Mesenchymal stem cell (in vitro differentiated cells and primary cell): ENCODE measurements at regions not wholly inside any gene's neighbourhood (a gene's known extent, or its start where the extent isn't known, plus 50 kb on each side); places are given as distances from the start of the nearest gene placed in this dataset.

Source experiments
- DNase-seq: peaks from one replicate; pipeline ENCODE4 v3.0.0-alpha.2; 2013
- H2AFZ ChIP-seq: one replicate; pipeline ENCODE4 v1.6.1; 2013; ENCODE audit warnings: low read depth, mild to moderate bottlenecking, control low read depth, inconsistent platforms, low read length, moderate library complexity
- H2AK5ac ChIP-seq: 2 replicates; pipeline ENCODE4 v1.6.1; 2013; ENCODE audit warnings: low read length, moderate library complexity, mild to moderate bottlenecking, inconsistent platforms; ENCODE audit not compliant: severe bottlenecking
- H2BK120ac ChIP-seq: one replicate; pipeline ENCODE4 v1.6.1; 2013; ENCODE audit warnings: low read depth, mild to moderate bottlenecking, inconsistent platforms, low read length, moderate library complexity
- H2BK12ac ChIP-seq, 2 experiments: one replicate each; pipeline ENCODE4 v1.6.1; 2013; ENCODE audit warnings: inconsistent platforms in 2 of 2, low read length in 2 of 2, mild to moderate bottlenecking in 2 of 2, moderate library complexity in 2 of 2, control low read depth in 1 of 2
- H2BK15ac ChIP-seq: one replicate; pipeline ENCODE4 v1.6.1; 2013; ENCODE audit warnings: mild to moderate bottlenecking, low read depth, inconsistent platforms; ENCODE audit not compliant: poor library complexity, severe bottlenecking
- H2BK5ac ChIP-seq: 2 replicates; pipeline ENCODE4 v1.6.1; 2013; ENCODE audit warnings: low read depth, mild to moderate bottlenecking, low read length, control low read depth, inconsistent platforms; ENCODE audit not compliant: poor library complexity, severe bottlenecking
- H3K14ac ChIP-seq, 2 experiments: one replicate each; pipeline ENCODE4 v1.6.1; 2013; ENCODE audit warnings: inconsistent platforms in 2 of 2, low read length in 2 of 2, control low read depth in 1 of 2, mild to moderate bottlenecking in 1 of 2, moderate library complexity in 1 of 2
- H3K18ac ChIP-seq, 2 experiments: one replicate each; pipeline ENCODE4 v1.6.1; 2013; ENCODE audit warnings: inconsistent platforms in 2 of 2, low read length in 2 of 2, control low read depth in 1 of 2, low read depth in 1 of 2, mild to moderate bottlenecking in 1 of 2
- H3K23ac ChIP-seq, 2 experiments: one replicate each; pipeline ENCODE4 v1.6.1; 2013; ENCODE audit warnings: inconsistent platforms in 2 of 2, low read length in 2 of 2, mild to moderate bottlenecking in 2 of 2, moderate library complexity in 2 of 2, control low read depth in 1 of 2
- H3K27ac ChIP-seq: 2 replicates; pipeline ENCODE4 v1.5.1; 2013; ENCODE audit warnings: mild to moderate bottlenecking, moderate library complexity, low read length, control low read depth, inconsistent platforms; ENCODE audit not compliant: poor library complexity, severe bottlenecking
- H3K27me3 ChIP-seq, 2 experiments: 2 replicates each; pipeline versions ENCODE4 v1.6.1 to v1.7.0; 2013; ENCODE audit warnings: low read length in 2 of 2, mild to moderate bottlenecking in 2 of 2, moderate library complexity in 2 of 2, control low read depth in 1 of 2, inconsistent platforms in 1 of 2; ENCODE audit not compliant: control insufficient read depth in 1 of 2, insufficient read depth in 1 of 2
- H3K36me3 ChIP-seq, 2 experiments: 2 replicates each; pipeline versions ENCODE4 v1.6.1 to v1.7.0; 2013; ENCODE audit warnings: low read length in 2 of 2, control low read depth in 1 of 2, inconsistent platforms in 1 of 2, low read depth in 1 of 2, mild to moderate bottlenecking in 1 of 2; ENCODE audit not compliant: insufficient read depth in 2 of 2, control insufficient read depth in 1 of 2
- H3K4ac ChIP-seq, 2 experiments: one replicate each; pipeline ENCODE4 v1.6.1; 2013; ENCODE audit warnings: inconsistent platforms in 2 of 2, low read length in 2 of 2, mild to moderate bottlenecking in 2 of 2, moderate library complexity in 2 of 2, control low read depth in 1 of 2, low read depth in 1 of 2
- H3K4me1 ChIP-seq: 2 replicates; pipeline ENCODE4 v1.6.1; 2013; ENCODE audit warnings: low read depth, low read length, control low read depth; ENCODE audit not compliant: control insufficient read depth, insufficient read depth
- H3K4me2 ChIP-seq: 2 replicates; pipeline ENCODE4 v1.6.1; 2013; ENCODE audit warnings: low read length, mild to moderate bottlenecking, inconsistent platforms; ENCODE audit not compliant: poor library complexity, severe bottlenecking
- H3K4me3 ChIP-seq, 2 experiments: 2 replicates each; pipeline versions ENCODE4 v1.5.1 to v1.7.0; 2013; ENCODE audit warnings: low read length in 2 of 2, mild to moderate bottlenecking in 2 of 2, control low read depth in 1 of 2, low read depth in 1 of 2; ENCODE audit not compliant: insufficient read depth in 1 of 2
- H3K79me1 ChIP-seq: replicated peaks from 2 replicates; pipeline ENCODE4 v1.6.1; 2013; ENCODE audit warnings: mild to moderate bottlenecking, control low read depth, low read length, inconsistent platforms; ENCODE audit not compliant: poor library complexity, severe bottlenecking
- H3K9ac ChIP-seq: 2 replicates; pipeline ENCODE4 v1.7.0; 2013; ENCODE audit warnings: mild to moderate bottlenecking, low read length, moderate library complexity
- H3K9me3 ChIP-seq: 2 replicates; pipeline ENCODE4 v1.7.0; 2013; ENCODE audit warnings: mild to moderate bottlenecking, low read length; ENCODE audit not compliant: control insufficient read depth
- H4K8ac ChIP-seq: one replicate; pipeline ENCODE4 v1.6.1; 2013; ENCODE audit warnings: inconsistent platforms, mild to moderate bottlenecking, low read length, moderate library complexity
- H4K91ac ChIP-seq: one replicate; pipeline ENCODE4 v1.6.1; 2013; ENCODE audit warnings: mild to moderate bottlenecking, low read length, inconsistent platforms
- WGBS: methylation state at CpG from one replicate; pipeline ENCODE4 v1.1.7; 2013; ENCODE audit warnings: mixed read lengths; 5-methylcytosine and 5-hydroxymethylcytosine counted together

DNA sequence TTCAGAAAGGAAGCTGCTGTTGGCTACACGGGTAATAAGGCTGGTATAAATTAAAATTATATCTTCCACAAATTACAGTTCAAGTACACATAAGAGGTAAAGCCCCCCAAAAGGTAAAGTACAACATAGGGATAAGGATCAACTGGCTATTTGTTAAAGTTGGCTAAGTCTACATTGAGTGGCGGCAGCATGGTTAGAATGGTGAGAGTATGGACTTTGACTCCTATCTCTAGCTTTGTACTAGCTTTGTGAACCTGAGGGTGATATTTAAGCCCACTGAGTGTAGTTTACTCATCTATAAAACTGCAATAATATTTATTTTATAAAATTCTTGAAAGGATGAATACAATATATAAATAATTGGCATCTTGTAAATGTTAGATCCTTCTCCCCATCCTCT, 542.8 kb downstream of the DSC3 start:
- no peaks in the 10 kb centered on the region for H3K27me3 ChIP-seq
- H2AFZ ChIP-seq = no peak overlapping the region
- no peak overlapping the region for H3K4me3 ChIP-seq
- no peak overlapping the region for H3K18ac ChIP-seq
- no peaks in the 10 kb centered on the region for H3K9me3 ChIP-seq
- H3K36me3 ChIP-seq = no peaks in the 10 kb centered on the region
- H4K91ac ChIP-seq = no peak overlapping the region
- H2BK15ac ChIP-seq = no peak overlapping the region
- no peak overlapping the region for H2BK5ac ChIP-seq
- WGBS = 100% methylated on average over 1 of the region's 2 CpGs
- H3K14ac ChIP-seq = no peak overlapping the region
- no peak overlapping the region for H3K4me2 ChIP-seq
- no peak overlapping the region for H2BK120ac ChIP-seq
- H3K9ac ChIP-seq = no peak overlapping the region
- no peak overlapping the region for H3K23ac ChIP-seq
- no peak overlapping the region for H3K4ac ChIP-seq
- no peak overlapping the region for H2BK12ac ChIP-seq
- H2AK5ac ChIP-seq = no peak overlapping the region
- H3K4me1 ChIP-seq = no peaks in the 10 kb centered on the region
- no peak overlapping the region for H4K8ac ChIP-seq
- no peak overlapping the region for H3K27ac ChIP-seq
- no peaks in the 10 kb centered on the region for H3K79me1 ChIP-seq
- no peak for DNase-seq

GRCh38 chr18:30492552-30493129, 549.9 kb downstream of the DSC3 start:
- H3K4me1 ChIP-seq = no peaks in the 10 kb centered on the region
- no peak overlapping the region for H3K18ac ChIP-seq

GRCh38 chr18:30491815-30492551, 550.6 kb downstream of the DSC3 start:
- H4K91ac ChIP-seq = no peak overlapping the region
- H3K4me3 ChIP-seq = no peak overlapping the region
- H3K14ac ChIP-seq = no peak overlapping the region
- no peaks in the 10 kb centered on the region for H3K27me3 ChIP-seq
- no peak overlapping the region for H2BK12ac ChIP-seq
- H2AK5ac ChIP-seq = no peak overlapping the region
- H2BK15ac ChIP-seq = no peak overlapping the region
- no peak overlapping the region for H2BK5ac ChIP-seq
- DNase-seq = peak; percentile 4
- H3K23ac ChIP-seq = no peak overlapping the region
- H3K79me1 ChIP-seq = no peaks in the 10 kb centered on the region
- no peak overlapping the region for H4K8ac ChIP-seq
- no peak overlapping the region for H3K27ac ChIP-seq
- WGBS = 94% methylated on average over 3 of the region's 3 CpGs
- H3K36me3 ChIP-seq = no peaks in the 10 kb centered on the region
- no peak overlapping the region for H2BK120ac ChIP-seq
- H3K4me2 ChIP-seq = no peak overlapping the region
- H3K9me3 ChIP-seq = no peaks in the 10 kb centered on the region
- H3K4ac ChIP-seq = no peak overlapping the region
- no peaks in the 10 kb centered on the region for H3K4me1 ChIP-seq
- no peak overlapping the region for H3K9ac ChIP-seq
- H3K18ac ChIP-seq = no peak overlapping the region
- H2AFZ ChIP-seq = no peak overlapping the region

More at GRCh38 chr18:30492552-30493129, 549.9 kb downstream of the DSC3 start:
- Histone ChIP-seq H3K79me1 (no peaks in the 10 kb centered on the region), H2BK5ac (no peak overlapping the region), H3K27me3 (no peaks in the 10 kb centered on the region), H2AFZ (no peak overlapping the region), H3K4ac (no peak overlapping the region), H3K4me2 (no peak overlapping the region), H3K4me3 (no peak overlapping the region), H3K27ac (no peak overlapping the region), H2BK12ac (no peak overlapping the region), H3K23ac (no peak overlapping the region), H3K36me3 (no peaks in the 10 kb centered on the region), H3K9me3 (no peaks in the 10 kb centered on the region), H3K14ac (no peak overlapping the region), H4K91ac (no peak overlapping the region), H2BK120ac (no peak overlapping the region), H3K9ac (no peak overlapping the region), H2AK5ac (no peak overlapping the region), H2BK15ac (no peak overlapping the region), H4K8ac (no peak overlapping the region)
- WGBS = 97% methylated on average over 4 of the region's 4 CpGs
- DNase-seq = no peak

GRCh38 chr18:30489890-30490643, 552.5 kb downstream of the DSC3 start:
- no peak overlapping the region for H3K23ac ChIP-seq
- H3K27me3 ChIP-seq = no peaks in the 10 kb centered on the region
- no peaks in the 10 kb centered on the region for H3K4me1 ChIP-seq
- DNase-seq = no peak
- no peak overlapping the region for H3K14ac ChIP-seq
- no peak overlapping the region for H4K8ac ChIP-seq
- no peak overlapping the region for H2AFZ ChIP-seq
- H2BK120ac ChIP-seq = no peak overlapping the region
- H3K18ac ChIP-seq = no peak overlapping the region
- no peak overlapping the region for H3K4me2 ChIP-seq
- H2BK12ac ChIP-seq = no peak overlapping the region
- H3K4ac ChIP-seq = no peak overlapping the region
- 95% methylated on average over 2 of the region's 2 CpGs for WGBS
- no peak overlapping the region for H2BK15ac ChIP-seq
- no peaks in the 10 kb centered on the region for H3K79me1 ChIP-seq
- H3K9me3 ChIP-seq = no peaks in the 10 kb centered on the region
- no peak overlapping the region for H3K9ac ChIP-seq
- H3K27ac ChIP-seq = no peak overlapping the region
- H4K91ac ChIP-seq = no peak overlapping the region
- H2AK5ac ChIP-seq = no peak overlapping the region
- H2BK5ac ChIP-seq = no peak overlapping the region
- H3K36me3 ChIP-seq = no peaks in the 10 kb centered on the region
- no peak overlapping the region for H3K4me3 ChIP-seq
